Pulmonary artery endothelial cell (primary cell): ENCODE measurements at regions not wholly inside any gene's neighbourhood (a gene's known extent, or its start where the extent isn't known, plus 50 kb on each side); places are given as distances from the start of the nearest gene placed in this dataset.
"Not testable (repeated sequence)": the region's sequence is repeated elsewhere in the genome, so short reads cannot be mapped to it uniquely, and the experiment has no call there.

Experiments
- DNase-seq: peaks from one replicate; pipeline ENCODE4 v3.0.0-alpha.2; 2011; ENCODE audit warnings: low read depth, low spot score

DNA sequence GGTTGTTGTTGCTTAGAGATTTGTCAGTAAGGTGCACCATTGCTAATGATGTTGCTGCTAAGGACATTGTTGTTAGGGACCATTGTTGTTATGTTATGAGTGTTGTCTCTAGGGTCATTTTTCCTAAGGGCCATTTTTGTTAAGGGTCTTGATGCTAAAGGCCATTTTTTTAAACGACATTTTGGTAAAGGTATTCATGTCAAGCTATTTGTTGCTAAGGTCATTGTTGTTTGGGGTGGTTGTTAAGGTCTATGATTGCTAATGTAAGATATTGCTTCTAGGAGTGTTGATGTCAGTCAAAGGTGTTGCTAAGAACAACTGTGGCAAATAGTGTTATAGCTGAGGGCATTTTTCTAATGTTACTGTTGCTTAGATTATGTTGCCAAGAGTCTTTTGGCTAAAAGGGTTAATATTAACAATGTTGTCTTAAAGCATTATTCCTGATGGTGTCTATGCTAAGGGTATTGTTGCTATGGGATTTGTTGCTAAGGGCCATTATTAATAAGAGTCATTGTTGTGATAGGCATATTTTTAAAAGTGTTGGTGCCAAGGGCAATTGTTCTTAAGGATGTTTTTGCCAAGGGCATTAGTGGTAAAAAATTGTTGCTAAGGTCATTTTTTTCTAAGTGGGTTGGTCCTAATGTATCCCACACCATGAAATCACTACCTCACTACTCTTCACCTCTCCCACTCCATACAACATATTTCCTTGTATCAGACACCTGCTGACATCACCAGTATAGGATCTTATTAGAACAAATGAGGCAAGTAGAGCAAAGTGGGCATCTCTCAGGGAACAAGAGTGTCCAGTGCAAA is 56.2 kb downstream of the SPATA31A6 start:
- DNase-seq, result peak; percentile 80

DNA sequence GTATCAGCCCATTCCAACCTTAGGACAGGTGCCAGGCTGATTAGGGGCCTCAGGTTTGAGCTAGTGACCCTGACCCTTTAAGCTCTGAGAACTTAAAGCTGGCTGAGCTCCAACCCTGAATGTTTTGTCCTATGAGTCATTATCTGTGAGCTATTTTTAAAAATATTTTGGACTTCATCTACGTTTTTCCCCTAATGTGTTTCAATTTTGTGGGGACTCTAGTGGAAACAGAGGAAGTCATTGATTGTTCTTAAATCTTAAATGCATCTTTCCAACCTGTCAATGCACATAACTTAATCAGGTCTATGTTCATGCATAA is 56.8 kb downstream of the SPATA31A6 start:
- DNase-seq, result peak; percentile 76

DNA sequence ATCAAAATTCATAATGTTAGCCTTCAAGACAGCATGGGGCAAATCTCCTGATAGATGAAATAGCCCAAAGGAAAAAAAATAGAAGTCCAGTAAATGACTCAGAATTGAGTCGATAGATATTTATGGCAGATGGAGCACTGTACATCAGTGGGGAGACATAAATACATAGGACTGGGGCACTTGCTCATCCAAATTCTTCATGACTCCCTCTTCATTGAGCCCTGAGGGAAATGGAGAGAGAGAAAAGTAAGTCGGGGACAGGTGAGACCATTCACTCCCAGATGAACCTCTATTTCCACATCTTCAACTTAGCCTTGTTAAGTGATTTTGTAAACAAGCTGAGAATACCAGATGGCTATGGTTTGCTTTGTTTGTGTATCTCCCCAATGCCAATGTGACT is 59.8 kb downstream of the SPATA31A6 start:
- not testable (repeated sequence) for DNase-seq

DNA sequence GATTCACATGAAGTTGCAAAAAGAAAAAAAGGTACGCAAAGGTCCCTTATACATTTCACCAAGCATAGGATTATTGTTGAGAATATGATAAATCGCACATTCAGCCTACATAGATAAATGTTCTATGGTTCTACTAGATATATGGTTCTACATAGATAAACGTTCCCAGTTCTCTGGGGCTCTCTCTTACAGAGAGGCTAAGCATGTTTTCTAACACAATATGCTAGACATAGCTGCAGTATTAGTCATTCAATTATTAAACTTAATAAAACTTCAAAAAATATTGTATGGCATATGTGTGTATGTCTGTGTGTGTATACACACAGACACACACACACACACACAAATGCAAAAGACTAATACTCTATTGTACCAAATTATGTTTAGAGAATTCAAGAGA is 60.4 kb downstream of the SPATA31A6 start:
- DNase-seq, result not testable (repeated sequence)

DNA sequence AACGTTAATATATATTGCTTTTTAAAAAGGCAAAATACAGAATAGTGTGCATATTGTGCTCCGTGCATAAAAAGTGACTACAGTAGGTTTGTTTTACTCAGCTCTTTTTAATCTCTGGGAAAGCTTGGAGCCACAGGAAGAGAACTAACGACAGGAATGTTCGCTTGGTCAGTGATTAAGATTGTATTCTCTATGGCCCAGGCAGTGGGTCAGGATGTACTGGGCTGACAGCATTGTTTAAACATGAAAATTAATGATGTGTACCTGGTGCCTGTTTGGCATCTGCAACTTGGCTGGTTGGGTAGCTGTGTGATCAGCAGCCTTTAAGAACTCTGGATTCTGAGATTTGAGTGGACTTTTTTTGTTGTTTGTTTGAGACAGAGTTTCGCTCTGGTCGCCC is 85.3 kb downstream of the SPATA31A6 start:
- peak; percentile 69 for DNase-seq

DNA sequence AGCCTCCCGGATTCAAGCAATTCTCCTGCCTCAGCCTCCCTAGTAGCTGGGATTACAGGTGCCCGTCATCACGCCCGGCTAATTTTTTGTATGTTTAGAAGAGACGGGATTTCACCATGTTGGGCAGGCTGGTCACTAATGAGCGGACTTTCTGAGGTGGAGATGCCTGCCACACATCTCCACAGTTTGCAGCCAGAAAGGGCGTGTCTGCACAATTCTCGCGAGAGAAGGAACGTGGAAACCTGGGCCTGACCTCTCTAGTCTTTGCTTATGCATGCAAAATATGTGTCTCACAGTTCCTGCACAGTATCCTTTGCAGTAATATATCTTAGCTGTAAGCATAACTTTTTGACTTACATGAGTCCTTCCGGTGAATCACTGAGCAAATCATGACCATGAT is 85.7 kb downstream of the SPATA31A6 start:
- not testable (repeated sequence) for DNase-seq

DNA sequence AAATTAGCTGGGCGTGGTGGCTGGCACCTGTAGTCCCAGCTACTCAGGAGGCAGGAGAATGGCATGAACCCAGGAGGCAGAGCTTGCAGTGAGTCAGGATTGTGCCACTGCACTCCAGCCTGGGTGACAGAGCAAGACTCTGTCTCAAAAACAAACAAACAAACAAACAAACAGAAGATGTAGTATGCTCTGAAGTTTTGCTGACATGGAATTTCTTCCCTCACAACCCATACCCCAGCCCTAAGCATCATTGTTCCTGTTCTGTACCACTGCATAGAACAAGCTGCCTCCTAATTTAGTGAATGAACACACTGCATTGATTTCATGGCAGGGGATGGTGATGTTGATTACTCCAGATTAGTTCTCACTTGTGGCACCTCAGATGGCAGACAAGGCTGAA is 89.7 kb downstream of the SPATA31A6 start:
- not testable (repeated sequence) for DNase-seq

DNA sequence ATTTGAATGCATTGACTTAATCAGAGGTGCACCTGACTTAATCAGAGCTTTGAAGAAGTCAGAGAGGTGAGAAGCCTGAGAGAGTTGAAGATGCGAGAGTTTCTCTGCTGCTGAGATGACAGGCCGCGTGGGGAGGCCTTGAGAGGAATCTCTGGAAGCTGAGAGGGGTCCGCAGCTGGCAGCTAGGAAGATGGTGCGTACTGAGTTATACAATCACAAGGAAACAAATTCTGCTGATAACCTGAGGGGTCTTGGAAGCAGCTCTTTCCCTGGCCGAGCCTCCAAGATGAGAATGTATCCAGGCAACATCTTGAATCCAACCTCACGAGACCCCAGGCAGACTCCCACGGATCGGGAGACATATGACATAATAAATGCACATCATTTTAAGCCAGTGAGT is 91.7 kb downstream of the SPATA31A6 start:
- DNase-seq, result no peak

DNA sequence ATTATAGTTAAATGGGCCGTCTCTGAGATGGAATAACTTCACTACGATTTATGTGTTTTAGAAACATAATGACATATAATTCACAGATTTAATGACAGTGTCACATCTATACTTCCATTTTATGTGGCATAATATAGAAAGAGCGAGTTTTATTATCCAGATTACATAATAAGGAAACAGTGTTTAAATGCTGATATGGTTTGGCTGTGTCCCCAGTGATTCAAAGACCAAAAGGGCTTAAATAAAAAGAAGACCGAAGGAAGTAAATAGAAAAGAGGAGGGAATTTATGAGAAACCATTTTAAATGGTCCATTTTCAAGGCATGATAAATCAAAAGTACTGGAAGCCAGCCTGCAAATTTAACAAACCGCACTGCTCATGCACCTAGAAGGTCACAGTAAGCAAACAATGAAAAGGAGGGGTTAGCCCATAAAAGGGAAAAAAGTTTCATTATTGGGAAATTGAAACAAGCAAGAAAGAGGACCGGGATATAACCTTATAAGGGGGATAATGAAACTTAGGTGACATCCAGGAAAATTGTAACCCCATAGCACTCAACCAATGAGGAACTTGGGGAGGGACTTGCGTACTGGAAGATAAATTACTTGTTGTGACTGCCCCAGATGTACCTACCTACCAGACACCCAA is 99.2 kb downstream of the SPATA31A6 start:
- not testable (repeated sequence) for DNase-seq

DNA sequence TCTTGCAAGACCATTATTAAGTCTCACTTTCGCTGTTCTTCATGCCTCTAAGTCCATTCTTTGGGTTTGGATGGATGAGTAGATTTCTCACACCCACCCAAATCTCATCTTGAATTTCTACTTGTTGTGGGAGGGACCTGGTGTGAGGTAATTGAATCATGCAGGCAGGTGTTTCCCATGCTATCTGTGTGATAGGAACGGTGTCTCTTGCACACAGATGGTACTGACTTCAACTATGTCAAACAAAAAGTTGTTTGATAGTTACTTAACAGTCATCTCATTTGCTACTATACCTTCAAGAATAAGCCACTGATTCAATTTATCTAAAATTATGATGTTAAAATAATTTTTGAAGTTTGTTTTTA is 99.7 kb downstream of the SPATA31A6 start:
- not testable (repeated sequence) for DNase-seq

DNA sequence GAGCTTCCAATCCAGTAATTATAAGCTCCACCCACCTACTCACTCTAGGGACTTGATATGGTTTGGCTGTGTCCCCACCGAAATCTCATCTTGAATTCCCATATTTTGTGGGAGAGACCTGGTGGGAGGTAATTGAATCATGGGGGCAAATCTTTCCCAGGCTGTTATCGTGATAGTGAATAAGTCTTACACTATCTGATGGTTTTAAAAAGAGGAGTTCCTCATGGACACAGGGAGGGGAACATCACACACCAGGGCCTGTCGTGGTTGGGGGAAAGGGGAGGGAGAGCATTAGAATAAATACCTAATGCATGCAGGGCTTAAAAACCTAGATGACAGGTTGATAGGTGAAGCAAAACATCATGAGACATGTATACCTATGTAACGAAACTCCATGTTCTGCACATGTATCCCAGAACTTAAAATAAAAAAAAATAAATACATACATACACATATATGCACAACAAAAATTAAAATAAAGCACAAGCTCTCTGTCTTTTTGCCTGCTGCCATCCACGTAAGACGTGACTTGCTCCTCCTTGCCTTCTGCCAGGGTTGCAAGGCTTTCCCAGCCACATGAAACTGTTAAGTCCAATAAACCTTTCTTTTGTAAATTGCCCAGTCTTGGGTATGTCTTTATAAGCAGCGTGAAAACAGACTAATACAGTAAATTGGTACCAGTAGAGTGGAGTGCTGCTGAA is 102.8 kb downstream of the SPATA31A6 start:
- DNase-seq, result not testable (repeated sequence)

DNA sequence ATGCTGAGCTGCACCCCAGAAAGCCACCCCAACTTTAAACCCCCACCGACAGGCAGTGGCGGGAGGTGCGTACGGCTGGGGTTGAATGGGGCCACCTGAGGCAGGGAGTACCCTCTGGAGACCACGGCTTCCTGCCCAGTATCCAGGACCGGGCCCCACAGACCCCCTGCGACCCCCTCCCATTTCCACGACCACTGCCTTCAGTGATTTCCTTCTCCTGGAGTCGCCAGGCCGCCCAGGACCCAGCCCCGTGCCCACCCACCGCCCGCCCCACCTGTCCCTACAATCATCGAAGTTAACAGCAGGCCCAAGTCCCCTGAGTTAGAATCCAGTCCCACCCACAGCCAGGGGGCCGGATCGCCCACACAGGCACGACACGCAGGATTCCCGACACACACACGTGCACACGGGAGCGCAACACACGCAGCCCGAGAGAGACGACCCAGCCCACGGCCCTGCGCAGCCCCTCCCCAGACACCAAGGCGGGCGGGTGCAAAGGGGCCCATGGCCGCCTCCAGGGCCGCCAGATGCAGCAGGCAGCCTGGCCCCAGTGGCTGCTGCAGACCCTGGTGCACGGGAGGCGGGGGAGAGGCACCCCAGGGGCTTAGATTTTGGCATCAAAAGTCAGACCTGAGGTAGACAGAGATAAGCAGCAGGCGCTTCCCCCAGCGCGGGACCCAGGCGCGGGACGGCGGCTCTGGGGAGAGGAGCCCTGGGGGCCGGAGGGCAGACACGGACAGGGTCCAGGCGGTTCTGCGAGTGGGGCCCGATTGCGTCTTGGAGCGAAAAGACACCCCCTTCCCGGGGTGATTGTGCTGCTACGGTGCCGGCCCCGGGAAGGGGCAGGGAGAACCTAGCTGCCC is 104.8 kb downstream of the SPATA31A6 start:
- DNase-seq, result not testable (repeated sequence)

DNA sequence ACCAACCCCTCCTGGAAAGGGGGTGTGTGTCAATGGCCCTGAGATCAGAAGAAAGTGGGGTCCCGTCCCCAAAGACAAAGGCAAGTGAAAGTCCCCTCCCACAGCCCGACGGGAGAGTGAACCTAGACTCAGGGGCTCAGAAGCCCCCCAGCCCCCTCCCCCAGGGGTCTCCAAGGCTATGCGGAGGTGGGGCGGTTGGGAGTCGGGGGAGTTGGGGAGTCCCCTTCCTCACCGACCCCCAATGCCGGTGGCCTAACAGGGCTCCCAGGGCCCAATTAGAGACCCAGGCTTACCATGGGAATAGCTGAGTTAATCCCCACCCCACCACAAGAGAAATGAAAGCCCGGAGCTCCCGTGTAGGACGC is 105.4 kb downstream of the SPATA31A6 start:
- DNase-seq, result not testable (repeated sequence)

DNA sequence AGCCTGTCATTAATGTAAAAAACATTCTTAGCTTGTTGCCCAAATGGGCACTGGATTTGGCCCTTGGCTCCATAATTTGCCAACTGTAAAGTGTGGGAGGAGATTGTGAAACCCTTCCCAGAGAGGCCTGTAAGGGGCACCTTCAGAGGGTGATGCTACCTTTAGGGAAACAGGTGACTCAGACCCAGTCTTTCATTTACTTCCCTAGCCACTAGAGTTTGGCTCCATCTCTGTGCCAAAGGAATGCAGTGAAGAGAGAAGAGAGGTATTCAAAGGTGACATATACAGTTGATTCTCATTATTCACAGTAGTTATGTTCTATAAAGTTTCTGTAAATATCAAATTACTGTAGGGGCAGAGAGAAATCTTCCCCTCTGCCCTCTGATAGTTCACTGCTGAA is 116.7 kb downstream of the SPATA31A6 start:
- not testable (repeated sequence) for DNase-seq

DNA sequence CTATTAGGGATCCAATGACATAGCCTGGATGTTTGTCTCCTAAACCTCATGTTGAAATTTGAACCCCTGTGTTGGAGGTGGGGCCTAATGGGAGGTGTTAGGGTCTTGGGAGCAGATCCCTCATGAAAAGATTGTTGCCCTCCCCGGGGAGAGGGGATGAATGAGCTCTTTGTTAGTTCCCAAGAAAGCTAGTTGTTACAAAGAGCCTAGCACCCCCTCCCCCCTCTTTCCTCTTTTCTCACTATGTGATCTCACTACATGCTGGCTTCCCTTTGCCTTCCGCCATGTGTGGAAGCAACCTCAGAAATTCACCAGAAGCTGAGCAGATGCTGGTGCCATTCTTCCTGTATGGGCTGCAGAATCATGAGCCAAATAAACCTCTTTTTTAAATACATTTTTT is 123.2 kb downstream of the SPATA31A6 start:
- not testable (repeated sequence) for DNase-seq

DNA sequence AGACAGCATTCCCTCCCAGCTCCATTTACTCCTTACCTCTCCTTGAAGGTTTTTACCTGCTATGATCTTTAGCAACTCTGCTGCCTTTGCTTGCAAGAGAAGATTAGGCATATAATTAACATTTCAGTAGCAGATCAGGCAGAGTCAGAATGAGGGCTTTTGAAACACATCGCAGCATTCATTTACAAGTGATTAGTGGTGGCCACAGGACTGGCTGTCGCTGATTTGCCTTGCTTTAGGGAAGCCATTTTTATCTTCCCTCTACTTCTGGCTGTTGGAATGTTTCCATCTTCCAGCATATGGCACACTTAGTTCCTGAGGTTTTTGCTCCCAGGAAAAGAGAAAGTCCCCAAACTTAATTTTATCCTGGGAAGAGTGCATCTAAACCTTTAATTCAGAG is 124.0 kb downstream of the SPATA31A6 start:
- DNase-seq, result not testable (repeated sequence)

DNA sequence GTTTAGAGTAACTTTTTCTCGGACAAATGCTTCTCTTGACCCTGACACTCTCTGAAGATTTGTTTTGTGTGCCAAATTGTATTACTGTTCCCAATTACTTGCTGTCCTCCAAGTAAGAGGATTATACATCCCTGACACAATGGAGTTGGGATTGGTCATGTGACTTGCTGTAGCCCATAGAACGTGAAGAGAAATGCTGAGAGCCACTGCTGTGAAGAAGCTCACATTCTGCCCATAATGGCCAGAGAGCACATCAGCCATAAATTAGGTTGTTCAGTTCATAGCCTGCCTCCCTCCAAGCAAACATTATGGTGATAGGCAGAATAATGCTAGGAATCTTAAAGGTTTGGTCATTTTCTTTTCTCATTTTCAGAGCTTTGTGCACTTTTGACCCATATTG is 127.5 kb downstream of the SPATA31A6 start:
- DNase-seq, result not testable (repeated sequence)

DNA sequence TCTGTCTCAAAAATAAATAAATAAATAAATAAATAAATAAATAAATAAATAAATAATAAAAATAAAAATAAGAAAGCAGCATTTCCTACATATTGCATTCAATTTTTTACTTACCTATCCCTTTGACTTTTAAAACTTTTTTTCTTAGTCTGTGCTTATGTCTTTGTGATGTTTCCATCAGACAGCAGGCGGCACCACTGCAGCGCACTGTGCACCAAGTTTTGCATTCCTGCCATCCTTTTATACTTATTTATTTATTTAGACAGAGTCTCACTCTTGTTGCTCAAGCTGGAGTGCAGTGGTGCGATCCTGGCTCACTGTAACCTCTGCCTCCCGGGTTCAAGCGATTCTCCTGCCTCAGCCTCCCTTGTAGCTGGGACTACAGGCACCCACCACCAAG is 132.6 kb downstream of the SPATA31A6 start:
- DNase-seq, result not testable (repeated sequence)

DNA sequence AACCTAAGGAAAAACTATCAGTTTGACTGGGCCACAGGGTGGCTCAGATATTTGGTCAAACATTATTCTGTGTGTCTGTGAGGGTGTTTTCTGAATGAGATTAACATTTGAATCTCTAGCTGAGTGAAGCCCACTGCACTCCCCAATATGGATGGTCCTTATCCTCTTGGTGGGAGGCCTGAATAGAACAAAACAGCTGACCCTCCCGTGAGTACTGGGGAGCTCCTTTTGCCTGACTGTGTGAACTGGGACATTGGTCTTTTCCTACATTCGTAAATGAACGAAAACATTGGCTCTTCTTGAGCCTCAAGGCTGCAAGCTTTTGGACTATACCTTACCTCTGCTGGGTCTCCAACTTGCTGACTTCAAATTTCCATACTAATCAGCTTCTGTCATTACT is 134.2 kb downstream of the SPATA31A6 start:
- DNase-seq, result not testable (repeated sequence)

DNA sequence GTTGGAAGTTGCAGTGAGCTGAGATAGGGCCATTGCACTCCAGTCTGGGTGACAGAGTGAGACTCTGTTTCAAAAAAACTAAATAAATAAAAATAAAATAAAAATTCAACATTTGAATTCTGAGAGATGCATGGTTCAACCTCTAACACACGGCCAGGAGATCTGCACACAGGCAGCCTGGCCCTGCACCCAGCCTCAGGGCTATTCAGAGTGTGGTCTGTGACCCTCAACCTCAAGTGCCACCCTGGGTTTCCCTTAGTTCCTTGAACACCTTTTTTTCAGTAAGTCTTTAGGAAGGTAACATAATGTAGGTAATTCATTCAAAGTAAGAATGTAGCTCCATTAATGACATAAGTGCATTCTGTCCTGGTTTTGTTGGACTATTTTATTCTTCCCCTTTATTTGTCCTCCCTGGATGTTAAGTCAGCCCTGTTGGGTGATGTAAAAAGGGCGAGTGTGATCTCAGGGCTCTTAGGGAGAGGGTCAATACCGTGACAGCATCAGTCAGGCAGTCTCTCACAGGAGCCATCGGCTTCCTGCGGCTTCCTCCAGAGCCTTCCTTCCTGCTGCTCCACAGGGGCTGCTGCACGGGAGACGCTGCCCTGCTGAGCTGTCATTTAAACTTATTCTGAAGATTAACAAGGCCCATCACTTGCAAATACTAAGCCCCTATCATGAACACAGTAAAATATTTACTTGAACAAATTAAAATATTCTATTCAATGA is 139.8 kb downstream of the SPATA31A6 start:
- peak; percentile 17 for DNase-seq

DNA sequence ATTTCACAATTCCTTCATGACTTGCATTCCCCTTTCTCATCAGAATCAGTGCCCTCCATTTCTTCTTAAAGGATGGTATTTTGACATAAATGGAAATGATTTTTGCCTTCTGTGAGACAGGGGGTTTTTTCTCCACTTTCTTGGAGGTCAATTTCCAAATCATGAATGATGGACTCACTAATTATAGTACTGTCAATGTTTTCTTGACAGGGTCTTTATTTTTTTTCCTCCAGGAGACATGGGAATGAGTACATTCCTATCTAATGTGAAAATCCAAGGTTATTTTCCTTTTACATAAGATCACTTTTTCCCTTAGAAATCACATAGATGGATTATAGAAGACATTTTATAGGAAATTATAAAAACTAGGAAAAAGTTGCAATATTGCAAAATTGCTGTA is 141.7 kb downstream of the SPATA31A6 start:
- not testable (repeated sequence) for DNase-seq
